HG02610 (cell line): ENCODE measurements at regions not wholly inside any gene's neighbourhood (a gene's known extent, or its start where the extent isn't known, plus 50 kb on each side); places are given as distances from the start of the nearest gene placed in this dataset.
"Not testable (repeated sequence)": the region's sequence is repeated elsewhere in the genome, so short reads cannot be mapped to it uniquely, and the experiment has no call there.

Experiments
- ATAC-seq: cut with Tn5 transposase; IDR thresholded peaks from one replicate; pipeline ENCODE4 v1.9.1; 2021; ENCODE audit warnings: mild to moderate bottlenecking, moderate library complexity; ENCODE audit not compliant: unreplicated experiment

DNA sequence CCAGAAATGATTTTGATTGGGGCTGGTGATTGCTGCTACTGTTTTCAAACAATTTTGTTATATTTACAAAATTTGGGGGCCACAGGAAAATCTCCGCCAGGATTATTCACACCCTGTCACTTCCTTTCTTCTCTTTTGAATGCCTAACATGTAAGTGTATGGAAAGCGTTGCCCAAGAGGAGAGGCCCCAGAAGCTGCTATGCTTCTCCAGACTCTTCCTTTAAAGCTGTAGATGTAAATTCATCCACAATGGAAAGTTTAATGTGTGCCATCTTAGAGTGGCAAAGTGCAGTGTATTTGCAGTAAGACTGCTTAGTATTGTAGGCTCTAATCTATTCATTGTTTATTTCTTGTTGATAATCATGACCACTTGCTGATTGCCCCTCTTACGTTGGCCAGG lies 136.7 kb upstream of the LRIG3 start:
- no peak for ATAC-seq

DNA sequence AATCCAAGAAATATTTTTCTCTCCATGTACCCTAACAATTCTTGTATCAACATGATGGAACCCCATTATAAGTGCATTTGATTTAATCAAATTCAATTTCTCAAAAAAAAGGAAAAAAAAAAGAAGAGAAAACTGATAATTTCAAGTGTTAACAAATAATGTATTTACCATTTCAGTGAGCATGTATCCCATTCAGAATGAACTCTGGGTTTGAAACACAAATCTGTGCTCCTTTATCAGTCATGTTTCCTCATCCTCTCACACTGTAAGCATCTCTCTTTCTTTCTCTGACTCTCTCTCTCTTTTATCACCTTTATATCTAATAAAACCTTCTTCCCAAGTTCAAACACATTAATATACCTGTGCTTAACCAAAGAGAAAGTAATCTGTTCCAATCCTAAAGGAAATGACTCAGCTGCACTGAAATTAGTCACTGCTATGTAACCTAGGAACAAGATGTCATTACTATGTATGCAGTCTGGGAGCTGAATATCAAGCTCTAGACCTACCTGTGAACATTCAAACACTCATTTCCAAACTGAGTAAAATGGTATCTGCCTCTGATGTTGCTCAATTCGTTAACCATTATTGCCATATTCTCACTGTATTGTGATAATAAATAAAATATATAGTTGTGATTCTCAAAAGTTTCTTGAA lies 135.0 kb upstream of the LRIG3 start:
- ATAC-seq, result peak; percentile 94

DNA sequence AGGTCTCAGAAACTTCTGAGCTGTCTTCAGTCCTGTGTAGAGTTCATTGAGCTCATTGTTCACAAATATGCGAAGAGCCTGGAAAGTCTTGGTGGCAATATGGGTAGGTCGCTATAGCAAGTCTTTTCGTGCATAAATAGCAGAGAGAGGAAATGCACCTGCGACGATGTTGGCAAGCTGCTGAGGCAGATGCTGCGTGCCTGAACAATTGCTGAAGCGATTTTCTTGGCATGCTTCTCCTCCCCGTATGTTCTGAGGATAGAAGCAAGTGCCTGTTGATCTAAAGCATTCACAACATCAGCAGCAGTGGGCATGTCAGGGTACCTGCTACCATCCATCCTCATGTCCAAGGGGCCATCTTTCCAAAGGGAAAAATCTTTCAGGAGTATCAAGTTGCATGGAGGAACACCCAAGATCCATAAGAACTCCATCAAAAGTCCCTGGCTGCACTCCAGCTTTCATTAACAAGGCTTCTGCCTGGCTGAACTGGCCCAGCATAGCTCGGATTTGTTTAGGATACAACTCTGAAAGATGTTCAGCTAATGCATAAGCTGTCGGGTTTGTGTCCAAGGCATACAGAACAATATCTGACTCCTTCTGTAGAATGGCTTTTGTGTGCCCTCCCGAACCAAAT lies 133.1 kb upstream of the LRIG3 start:
- not testable (repeated sequence) for ATAC-seq

DNA sequence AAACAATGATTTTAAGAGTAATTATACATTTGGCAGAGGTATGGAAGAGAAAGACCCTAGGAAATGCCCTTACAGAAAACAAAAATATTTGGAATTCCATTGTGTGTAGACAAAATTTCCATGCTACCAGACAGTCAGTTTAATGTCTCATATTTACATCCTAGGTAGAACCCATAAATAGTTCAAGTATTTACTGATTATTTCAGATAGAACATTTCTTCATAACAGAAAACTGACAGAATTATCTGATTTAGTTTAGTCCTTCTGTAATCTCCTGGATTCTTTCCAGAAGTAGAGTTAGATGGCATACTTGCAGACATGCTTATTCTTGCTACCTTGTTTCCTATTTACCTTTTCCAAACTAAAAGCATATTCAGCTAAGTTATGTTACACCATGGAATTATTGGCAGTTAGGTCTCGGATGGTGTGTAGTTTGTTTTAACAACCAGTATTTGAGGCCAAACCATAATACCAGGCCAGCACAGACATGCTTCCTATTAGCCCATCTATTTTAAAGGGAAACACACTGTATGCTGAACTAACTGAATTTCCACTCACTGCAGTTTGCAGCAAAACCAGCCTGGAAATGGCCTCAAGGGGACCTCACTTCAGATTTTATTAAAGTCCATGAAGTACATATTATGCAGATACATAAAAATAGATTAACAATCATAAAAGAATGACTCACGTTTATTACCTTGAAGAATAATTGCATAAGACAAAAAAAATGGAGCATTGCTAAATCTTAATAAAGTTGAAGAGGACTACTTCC lies 126.6 kb upstream of the LRIG3 start:
- no peak for ATAC-seq

DNA sequence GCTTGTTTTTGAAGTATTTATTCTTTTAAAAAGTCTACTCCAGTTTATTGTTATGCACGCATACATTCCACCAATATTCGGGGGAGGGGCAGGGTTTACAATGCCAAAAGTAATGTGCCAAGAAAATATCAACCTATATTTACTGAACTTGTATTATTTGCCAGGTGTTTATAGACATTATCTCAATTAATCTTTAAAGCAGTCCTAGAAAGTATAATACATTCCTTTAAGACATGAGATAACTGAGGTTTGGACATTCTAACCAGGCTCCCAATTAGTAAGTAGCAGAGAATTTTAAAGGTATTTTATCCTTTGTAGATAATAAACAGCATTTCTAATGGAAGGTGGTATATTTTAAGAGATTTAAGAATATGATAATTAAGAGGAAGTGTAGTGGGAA lies 124.5 kb upstream of the LRIG3 start:
- no peak for ATAC-seq

DNA sequence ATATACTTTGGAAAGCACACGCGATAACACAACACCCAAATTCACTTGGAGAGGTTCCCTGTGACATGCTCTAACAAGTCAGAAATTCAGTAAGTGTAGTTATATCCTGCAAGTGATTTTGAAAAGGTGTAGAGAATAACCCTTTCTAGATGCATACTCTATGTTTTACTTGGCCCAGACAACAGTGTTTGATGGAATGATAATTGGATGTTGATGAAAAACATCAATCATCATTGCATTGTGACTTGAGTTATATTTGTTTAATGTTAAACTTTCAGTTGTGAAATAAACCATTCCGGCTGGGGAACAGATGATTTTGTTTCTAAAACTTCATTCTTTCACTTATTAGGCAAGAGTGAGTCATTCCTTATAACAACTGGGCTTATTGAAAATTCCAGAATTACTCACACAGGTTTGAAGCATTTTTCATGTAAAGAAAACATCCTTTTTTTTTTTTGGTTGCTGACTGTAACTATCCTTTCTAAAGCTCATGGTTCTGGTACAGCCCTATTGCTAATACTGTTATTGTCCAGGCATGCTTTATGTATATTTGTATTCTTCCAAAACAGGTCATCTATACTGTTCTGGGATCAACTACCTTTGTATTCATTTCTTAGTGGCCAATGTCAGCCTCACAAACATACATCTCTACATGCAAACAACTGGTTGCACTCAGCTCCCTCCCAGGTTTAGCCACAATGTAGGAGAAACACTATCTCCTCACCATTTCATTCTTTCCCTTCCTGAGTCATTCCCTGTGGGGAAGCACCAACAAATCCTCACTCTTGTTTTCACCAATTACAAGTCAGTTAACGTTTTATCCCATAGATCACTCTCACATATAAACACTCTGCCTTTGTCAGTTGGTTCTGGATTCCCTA lies 121.2 kb upstream of the LRIG3 start:
- no peak for ATAC-seq

DNA sequence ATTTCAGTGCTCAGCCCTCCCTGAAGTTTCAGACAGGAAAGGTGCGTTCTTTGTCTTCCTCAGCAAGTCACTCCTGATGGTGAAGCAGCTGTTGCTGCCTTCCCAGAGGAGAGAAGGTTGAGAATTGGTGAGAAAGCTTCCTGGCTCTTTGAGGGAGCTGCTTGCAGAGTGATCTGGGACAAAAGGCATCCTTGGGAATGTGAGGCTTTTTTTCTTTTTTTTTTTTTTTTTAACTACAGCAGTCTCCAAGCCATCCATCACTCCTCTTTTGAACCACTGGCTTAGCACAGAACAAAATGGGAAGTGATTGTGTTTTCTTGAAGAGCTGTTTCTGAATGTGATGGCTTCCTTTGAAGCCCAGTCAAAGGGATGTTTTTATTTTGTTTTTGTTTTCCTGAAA lies 120.4 kb upstream of the LRIG3 start:
- ATAC-seq, result no peak

DNA sequence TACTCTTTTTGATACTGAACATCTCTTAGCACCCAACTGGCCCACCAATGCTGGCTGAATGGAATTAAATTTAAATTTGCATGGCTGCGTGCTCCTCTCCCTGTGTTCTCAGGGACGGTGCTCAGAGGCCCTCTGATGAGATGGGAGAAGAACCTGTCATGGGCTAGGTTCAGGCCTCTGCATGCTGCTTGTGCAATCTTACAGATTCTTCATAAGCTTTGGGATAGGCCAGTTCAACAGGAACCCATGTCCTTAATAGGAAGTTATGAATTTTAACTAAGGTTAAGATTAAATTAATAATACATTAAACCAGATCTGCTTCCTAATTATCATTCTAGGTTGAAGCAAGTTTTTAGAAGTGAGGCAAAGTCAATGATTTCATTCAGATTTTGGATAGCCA lies 119.7 kb upstream of the LRIG3 start:
- ATAC-seq, result no peak

DNA sequence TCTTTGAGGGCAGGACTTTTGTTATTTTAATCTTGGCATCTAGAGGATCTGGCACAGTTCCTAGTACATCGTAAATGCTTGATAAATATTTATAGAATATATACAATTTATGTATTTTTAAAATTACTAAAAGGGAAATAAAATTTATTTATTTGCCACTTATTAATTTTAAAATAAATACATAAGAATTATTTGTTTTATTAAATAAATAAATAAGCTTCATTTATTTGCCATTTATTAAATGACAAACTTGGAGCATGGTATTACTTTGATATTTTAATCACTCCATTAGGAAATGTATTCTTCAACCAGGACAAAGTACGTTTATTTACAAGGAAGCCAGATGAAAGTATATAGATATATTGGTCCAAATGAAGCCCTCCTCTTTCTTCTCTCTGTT lies 118.7 kb upstream of the LRIG3 start:
- ATAC-seq, result no peak

DNA sequence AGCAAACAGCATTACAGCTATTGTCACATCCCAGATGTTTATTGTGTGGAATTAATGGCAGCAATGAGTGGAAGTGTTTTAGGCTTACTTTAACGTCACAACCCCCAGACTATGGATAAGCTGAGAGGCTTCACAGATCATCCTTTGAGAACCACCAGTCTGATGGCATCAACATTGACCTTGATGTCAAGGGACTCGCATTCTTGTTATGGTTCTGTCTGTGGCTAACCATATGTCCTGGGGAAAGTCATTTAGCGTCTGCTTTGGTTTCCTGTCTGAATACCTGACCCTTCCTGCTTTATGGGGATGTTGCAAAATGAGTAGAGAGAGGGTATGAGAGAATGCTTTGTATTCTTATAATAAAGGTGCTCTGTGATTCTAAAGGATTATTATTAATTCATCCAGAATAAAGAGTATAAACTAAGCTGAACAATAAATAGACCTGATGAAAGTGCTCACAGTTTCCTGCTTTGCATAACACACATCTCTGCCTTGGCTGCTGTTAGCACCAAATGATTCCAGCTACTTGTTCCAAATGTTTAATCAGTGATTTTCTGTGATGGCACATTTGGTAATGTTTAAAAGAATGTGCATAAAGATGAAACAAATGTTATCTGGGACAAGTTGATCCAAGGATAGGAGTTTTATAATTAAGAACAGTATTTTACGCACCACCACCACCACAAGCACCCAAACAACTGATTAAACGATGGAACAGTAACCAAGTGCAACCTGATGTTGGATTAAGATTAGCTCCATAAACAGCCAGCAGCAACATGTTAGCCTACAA lies 116.9 kb upstream of the LRIG3 start:
- ATAC-seq, result no peak

DNA sequence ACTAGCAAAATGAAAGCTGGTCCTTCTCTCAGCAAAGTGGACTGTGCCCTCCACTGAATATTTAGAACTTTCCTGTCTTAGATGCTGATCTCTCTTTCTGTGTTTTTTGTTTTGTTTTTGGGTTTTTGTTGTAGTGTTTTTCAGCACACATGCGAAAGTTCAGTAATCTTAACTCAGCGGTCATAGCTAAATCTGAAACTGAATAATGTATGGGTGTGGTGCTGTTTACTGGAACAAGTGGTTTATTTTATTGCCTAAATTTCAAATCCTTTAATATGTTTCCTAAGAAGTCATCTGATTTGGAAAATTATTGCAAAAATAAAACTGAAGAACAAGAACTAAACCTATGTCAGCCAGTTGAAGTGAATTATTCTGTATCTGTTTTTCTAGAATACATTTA lies 116.0 kb upstream of the LRIG3 start:
- ATAC-seq, result no peak

DNA sequence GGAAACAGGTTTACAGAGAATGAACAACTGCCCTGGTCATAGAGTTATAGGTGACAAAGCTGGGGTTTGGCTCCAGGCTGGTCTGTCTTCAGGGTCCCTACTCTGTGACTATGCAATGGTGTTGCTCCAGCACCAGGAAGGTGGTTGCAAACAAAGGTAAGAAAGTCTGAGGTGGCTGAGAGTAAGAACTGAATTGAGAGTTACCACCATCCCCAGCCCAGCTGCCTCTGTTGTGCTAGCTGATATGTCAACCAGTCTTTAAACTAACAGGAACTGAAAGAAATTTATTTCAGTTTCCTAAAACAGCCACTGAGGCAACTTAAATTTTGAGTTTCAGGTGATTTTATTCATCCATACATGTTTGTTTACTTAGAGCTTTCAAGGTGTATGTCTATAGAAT lies 111.0 kb upstream of the LRIG3 start:
- no peak for ATAC-seq

DNA sequence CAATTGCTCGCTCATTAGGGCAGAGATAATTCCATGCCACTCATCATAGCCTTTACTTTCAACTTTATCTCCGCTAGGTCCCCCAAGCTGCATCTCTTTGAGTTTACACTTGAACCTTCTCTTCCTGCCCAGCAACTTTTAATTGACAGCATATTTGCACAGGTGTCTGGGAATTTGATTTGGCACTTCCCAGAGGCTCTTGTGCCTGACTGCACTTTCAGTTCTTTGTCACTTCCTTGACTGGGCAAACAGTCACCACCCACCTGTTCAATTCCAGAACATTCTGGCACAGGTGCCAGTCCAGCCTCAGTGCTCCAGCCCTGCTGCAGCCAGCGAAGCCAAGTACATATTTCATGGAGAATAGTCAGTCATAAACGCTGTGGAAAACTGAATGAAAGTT lies 110.1 kb upstream of the LRIG3 start:
- no peak for ATAC-seq

DNA sequence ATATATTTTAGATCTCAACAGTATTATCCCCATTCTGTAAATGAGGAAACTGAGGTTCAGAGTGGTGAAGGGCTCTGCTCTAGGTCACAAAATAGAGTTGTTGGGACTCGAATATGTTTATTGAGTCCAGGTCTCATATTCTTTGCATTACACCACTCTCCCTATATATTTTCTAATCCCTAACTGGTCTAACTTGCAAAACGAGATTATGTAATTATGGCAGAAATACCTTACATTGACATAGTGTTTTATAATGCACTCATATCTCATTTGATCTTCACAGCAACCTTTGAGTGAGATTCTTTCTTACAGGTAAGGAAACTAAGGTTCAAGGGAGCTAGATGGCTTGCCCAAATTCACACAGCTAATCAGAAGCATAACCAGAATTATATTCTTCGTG lies 106.9 kb upstream of the LRIG3 start:
- ATAC-seq, result no peak

DNA sequence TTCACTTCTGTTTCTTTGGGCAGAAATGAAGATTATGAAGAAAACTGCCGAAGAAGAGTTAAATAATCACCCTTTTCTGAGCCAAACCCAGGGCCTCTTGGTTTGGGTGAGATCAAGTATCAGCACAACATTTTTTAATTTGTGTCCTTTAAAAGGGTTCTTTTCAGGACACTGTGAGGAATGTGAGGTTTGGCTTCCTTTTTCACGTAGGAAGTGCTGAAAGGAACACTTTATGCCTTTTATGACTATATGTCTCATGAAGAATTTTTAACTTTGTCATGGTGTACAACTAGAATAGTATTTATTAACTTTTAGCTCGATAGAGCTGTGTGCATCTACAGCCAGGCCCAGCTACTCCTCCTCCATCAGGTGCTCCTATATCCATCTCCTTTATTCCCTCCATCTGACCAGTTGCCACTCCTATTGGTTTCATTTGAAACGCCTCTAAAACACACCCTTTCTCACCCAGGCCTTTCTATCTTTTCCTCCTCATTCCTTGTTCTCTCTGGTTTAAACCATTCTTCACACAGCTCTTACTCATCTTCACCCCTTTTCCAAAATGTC lies 103.6 kb upstream of the LRIG3 start:
- no peak for ATAC-seq

DNA sequence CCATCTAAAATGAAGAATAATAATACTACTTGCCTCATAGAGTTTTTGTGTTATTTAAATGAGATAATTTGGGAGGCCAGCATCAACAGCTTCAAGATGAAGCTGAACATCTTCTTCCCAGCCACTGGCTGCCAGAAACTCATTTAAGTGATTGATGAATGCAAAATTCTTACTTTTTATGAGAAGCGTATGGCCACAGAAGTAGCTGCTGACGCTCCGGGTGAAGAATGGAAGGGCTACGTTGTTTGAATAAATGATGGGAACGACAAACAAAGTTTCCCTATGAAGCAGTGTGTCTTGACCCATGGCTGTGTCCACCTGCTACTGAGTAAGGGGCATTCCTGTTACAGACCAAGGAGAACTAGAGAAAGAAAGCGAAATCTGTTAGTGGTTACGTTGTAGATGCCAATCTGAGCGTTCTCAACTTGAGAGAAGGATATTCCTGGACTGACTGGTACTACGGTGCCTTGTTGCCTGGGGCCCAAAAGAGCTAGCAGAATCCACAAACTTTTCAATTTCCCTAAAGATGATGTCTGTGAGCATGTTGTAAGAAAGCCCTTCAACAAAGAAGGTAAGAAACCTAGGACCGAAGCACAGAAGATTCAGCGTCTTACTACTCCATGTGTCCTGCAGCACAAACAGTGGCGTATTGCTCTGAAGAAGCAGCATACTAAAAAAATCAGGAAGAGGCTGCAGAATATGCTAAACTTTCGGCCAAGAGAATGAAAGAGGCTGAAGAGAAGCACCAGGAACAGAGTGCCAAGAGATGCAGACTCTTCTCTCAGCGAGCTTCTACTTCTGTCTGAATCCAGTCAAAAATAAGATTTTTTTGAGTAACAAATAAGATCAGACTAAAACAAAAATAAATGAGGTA lies 100.0 kb upstream of the LRIG3 start:
- no peak for ATAC-seq

DNA sequence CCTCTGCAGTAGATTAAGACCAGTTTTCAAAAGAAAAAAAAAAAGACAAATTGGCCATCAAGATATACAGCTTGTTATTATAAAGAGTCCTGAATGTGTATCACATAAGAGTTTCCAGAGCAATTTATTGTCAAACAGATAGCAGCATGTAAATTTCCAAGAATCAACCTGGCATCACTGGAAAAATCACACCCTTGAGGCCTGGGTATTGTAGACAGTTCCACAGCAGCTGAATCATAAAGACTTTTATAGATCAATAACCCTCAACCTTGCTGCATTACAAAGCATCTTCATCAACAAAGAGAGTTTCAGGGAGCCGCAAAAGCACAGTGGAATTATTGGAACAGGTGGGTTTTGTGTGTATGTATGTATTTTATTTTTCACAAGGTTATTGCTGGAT lies 94.6 kb upstream of the LRIG3 start:
- ATAC-seq, result no peak

DNA sequence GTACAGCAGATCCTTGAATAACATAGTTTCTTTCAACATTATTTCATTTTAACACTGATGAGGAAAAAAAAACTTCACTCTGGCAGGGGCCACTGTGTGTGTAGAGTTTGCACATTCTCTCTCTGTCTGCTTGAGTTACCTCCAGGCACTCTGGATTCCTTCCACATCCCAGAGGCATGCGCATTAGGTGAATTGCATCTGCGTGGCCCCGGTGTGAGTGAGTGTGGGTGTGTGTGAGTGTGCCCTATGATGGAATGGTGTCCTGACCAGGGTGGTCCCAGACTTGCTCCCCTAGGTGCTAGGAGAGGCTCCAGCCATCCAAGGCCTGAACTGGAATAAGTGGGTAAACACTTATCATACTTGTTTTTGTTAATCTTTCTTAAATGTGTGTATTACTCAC lies 90.6 kb upstream of the LRIG3 start:
- ATAC-seq, result no peak

DNA sequence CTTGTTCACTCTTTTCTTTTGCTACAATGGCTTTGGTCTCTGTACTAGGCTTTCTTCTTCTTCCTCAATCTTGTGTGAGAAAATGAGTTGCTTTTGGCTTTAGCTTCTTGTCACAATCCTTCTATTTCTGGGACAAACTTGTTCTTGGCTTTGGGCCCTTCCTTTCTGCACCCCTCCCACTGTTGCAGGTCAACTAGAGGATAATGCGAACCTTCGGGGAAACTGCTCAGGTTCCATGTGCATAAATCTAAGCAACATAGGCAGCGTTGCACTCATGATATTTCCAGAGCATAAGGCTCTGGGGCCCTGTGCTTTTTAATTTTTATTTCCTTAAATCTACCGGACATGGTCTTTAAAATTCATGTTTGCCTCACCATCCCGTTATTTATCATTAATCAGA lies 89.8 kb upstream of the LRIG3 start:
- ATAC-seq, result no peak
